Endodermal cell (in vitro differentiated cells): ENCODE measurements at regions not wholly inside any gene's neighbourhood (a gene's known extent, or its start where the extent isn't known, plus 50 kb on each side); places are given as distances from the start of the nearest gene placed in this dataset.

ENCODE experiments used
- DNase-seq: peaks from one replicate; pipeline ENCODE4 v3.0.0-alpha.2; 2017
- H3K27ac ChIP-seq: 2 replicates; pipeline ENCODE4 v1.5.1; 2013; ENCODE audit warnings: mild to moderate bottlenecking, low read depth, low read length, moderate library complexity
- H3K27me3 ChIP-seq: 2 replicates; pipeline ENCODE4 v1.6.1; 2013; ENCODE audit warnings: mild to moderate bottlenecking, low read length, moderate library complexity; ENCODE audit not compliant: insufficient read depth, control insufficient read depth, poor library complexity, severe bottlenecking
- H3K36me3 ChIP-seq: 2 replicates; pipeline ENCODE4 v1.7.0; 2013; ENCODE audit warnings: mild to moderate bottlenecking, low read length, moderate library complexity; ENCODE audit not compliant: control insufficient read depth, insufficient read depth
- H3K4me1 ChIP-seq: one replicate; pipeline ENCODE4 v1.7.0; 2013; ENCODE audit warnings: low read length; ENCODE audit not compliant: control insufficient read depth, insufficient read depth
- H3K4me3 ChIP-seq: 2 replicates; pipeline ENCODE4 v1.5.1; 2013; ENCODE audit warnings: mild to moderate bottlenecking, low read length, moderate library complexity
- H3K9ac ChIP-seq: 2 replicates; pipeline ENCODE4 v1.6.1; 2013; ENCODE audit warnings: mild to moderate bottlenecking, low read length, moderate library complexity; ENCODE audit not compliant: poor library complexity, severe bottlenecking; ENCODE audit errors: extremely low read depth
- H3K9me3 ChIP-seq: 2 replicates; pipeline ENCODE4 v1.6.1; 2013; ENCODE audit warnings: mild to moderate bottlenecking, low read length, moderate library complexity; ENCODE audit not compliant: control insufficient read depth
- H3K27ac Mint-ChIP-seq: 2 replicates; pipeline ENCODE4 v1.8.0; 2020; ENCODE audit warnings: mixed read lengths
- H3K27me3 Mint-ChIP-seq: 2 replicates; pipeline ENCODE4 v1.8.0; 2021; ENCODE audit warnings: mild to moderate bottlenecking, mixed read lengths; ENCODE audit not compliant: insufficient read depth
- H3K36me3 Mint-ChIP-seq: 2 replicates; pipeline ENCODE4 v1.8.0; 2020; ENCODE audit warnings: low read depth, mixed read lengths
- H3K4me1 Mint-ChIP-seq: 2 replicates; pipeline ENCODE4 v1.8.0; 2020; ENCODE audit warnings: mixed read lengths
- H3K4me3 Mint-ChIP-seq: 2 replicates; pipeline ENCODE4 v1.8.0; 2020; ENCODE audit warnings: mild to moderate bottlenecking, moderate library complexity, mixed read lengths
- H3K9me3 Mint-ChIP-seq: 2 replicates; pipeline ENCODE4 v1.8.0; 2020; ENCODE audit warnings: mild to moderate bottlenecking, mixed read lengths
- CTCF ChIP-seq: fragments of 200-600 bp; sonication (generic); conservative IDR thresholded peaks from 2 replicates; pipeline ENCODE4 v1.5.0; 2021; ENCODE audit warnings: antibody characterized with exemption, mild to moderate bottlenecking
- WGBS, 2 experiments: methylation state at CpG; one replicate each; pipeline versions ENCODE4 v1.1.5 to v1.1.7; 2013; ENCODE audit warnings: missing lambda C conversion rate in 2 of 2, mixed read lengths in 1 of 2; ENCODE audit not compliant: insufficient coverage in 1 of 2, insufficient read length in 1 of 2; 5-methylcytosine and 5-hydroxymethylcytosine counted together

DNA sequence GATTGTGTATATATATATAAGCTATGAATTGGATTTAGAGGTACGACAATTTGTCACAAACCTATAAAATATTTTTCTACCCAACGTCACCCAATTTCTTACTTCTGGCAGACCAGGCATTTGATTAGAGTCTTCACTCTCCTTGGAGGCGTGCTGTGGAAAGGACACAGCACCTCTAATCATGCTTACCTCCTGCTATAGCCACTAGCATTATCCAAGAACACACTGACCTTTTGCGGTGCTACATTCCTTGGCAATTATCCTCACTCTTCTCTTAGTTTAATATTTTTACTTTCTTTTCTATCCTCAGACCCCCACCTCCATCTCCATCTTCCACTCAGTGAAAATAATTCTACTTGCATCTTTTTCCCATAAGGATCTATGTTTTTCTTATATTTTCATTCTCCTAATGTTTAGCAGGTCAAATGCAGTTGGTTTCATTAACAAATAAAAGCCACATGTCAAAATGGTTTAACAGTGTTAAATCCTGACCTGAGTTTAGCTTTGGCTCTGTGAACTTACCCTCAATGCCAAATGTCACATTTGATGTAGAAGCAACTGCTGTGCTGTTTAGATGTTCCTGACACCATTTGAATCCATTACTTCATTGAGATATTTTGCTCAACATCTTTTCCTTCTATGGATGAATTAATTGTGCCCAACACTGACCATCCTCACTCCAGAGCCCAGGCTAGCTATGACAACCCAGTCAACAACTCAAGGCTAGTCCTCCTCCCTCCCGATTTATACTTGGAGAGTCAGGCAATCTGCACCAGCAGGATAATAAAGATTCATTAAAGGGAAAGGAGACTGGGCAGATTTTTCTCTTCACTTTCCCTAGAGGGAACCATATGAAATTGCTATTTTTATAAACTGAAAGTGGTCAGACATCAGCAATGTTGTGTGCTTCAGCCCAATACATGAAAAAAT lies 240.5 kb downstream of the MREG start:
- no peaks in the 10 kb centered on the region for H3K9me3 Mint-ChIP-seq
- H3K9ac ChIP-seq = peak overlapping the region; percentile 22
- DNase-seq = no peak
- 70 to 74% methylated on average over 2 to 5 of the region's 5 CpGs for WGBS, 2 experiments
- peak overlapping the region; percentile 81 for H3K27ac ChIP-seq
- peaks cover 2% of the 10 kb centered on the region for H3K36me3 Mint-ChIP-seq
- peaks cover 27% of the 10 kb centered on the region for H3K9me3 ChIP-seq
- peak overlapping the region; percentile 26 for H3K27ac Mint-ChIP-seq
- H3K4me3 ChIP-seq = no peak overlapping the region
- no peaks in the 10 kb centered on the region for H3K27me3 ChIP-seq
- no peaks in the 10 kb centered on the region for H3K27me3 Mint-ChIP-seq
- peaks cover 54% of the 10 kb centered on the region for H3K4me1 Mint-ChIP-seq
- TF ChIP-seq CTCF = no peak
- no peak overlapping the region for H3K4me3 Mint-ChIP-seq
- H3K4me1 ChIP-seq = peaks cover 18% of the 10 kb centered on the region
- no peaks in the 10 kb centered on the region for H3K36me3 ChIP-seq

GRCh38 chr2:215772003-215772402 lies 241.3 kb downstream of the MREG start:
- H3K4me1 ChIP-seq = peaks cover 18% of the 10 kb centered on the region
- H3K9ac ChIP-seq = peak overlapping the region; percentile 22
- peaks cover 50% of the 10 kb centered on the region for H3K4me1 Mint-ChIP-seq
- H3K4me3 ChIP-seq = peak overlapping the region; percentile 71
- H3K36me3 Mint-ChIP-seq = peaks cover 2% of the 10 kb centered on the region
- peak; percentile 78 for DNase-seq
- no peaks in the 10 kb centered on the region for H3K36me3 ChIP-seq
- WGBS, 2 experiments = 45% methylated on average over 1 of the region's 1 CpG; no CpG with 5 or more reads in 1 of the 2 experiments
- peak overlapping the region; percentile 2 for H3K4me3 Mint-ChIP-seq
- H3K9me3 ChIP-seq = peaks cover 36% of the 10 kb centered on the region
- no peaks in the 10 kb centered on the region for H3K27me3 Mint-ChIP-seq
- peak overlapping the region; percentile 83 for H3K27ac Mint-ChIP-seq
- peak overlapping the region; percentile 81 for H3K27ac ChIP-seq
- no peaks in the 10 kb centered on the region for H3K27me3 ChIP-seq
- H3K9me3 Mint-ChIP-seq = no peaks in the 10 kb centered on the region
- TF ChIP-seq CTCF = no peak

DNA sequence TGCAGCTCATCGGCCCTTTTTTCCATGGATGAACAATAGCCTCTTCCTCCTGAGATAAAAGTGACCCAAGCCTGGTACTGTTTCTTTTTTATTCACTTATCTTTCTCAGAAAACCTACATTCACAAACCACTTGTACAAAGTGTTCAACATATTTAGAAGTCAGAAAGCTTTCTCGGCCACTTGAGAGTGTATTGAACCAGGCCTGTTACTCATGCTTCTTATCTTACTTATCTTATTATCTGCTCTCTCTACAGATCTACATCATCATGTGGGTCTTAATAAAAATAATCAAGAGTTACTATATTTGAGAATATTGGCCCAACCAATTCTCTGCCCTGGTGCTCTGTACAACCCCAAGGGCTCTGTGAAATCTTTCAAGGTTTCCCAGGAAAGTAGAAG lies 242.1 kb downstream of the MREG start:
- Mint-ChIP-seq H3K4me3 (no peak overlapping the region), H3K27ac (peak overlapping the region; percentile 83), H3K9me3 (no peaks in the 10 kb centered on the region), H3K4me1 (peaks cover 45% of the 10 kb centered on the region), H3K36me3 (peaks cover 2% of the 10 kb centered on the region), H3K27me3 (no peaks in the 10 kb centered on the region)
- WGBS, 2 experiments = 95 to 100% methylated on average over 1 to 2 of the region's 2 CpGs
- Histone ChIP-seq H3K9me3 (peaks cover 40% of the 10 kb centered on the region), H3K36me3 (no peaks in the 10 kb centered on the region), H3K4me1 (peaks cover 18% of the 10 kb centered on the region), H3K9ac (peak overlapping the region; percentile 19), H3K27me3 (no peaks in the 10 kb centered on the region), H3K27ac (peak overlapping the region; percentile 81), H3K4me3 (peak overlapping the region; percentile 71)
- no peak for TF ChIP-seq CTCF
- no peak for DNase-seq
